VCaP (cell line): ENCODE measurements at regions not wholly inside any gene's neighbourhood (a gene's known extent, or its start where the extent isn't known, plus 50 kb on each side); places are given as distances from the start of the nearest gene placed in this dataset.
"Not testable (repeated sequence)": the region's sequence is repeated elsewhere in the genome, so short reads cannot be mapped to it uniquely, and the experiment has no call there.

Source experiments
- H3K27ac ChIP-seq: fragments of 450-650 bp; 2 replicates; pipeline ENCODE4 v1.5.1; 2017
- TF ChIP-seq, protein P1 (sequence below): fragments of 450-650 bp; conservative IDR thresholded peaks from 2 replicates; pipeline ENCODE4 v1.5.1; 2017; ENCODE audit warnings: mild to moderate bottlenecking, moderate library complexity

- no peak overlapping the region for H3K27ac ChIP-seq
- TF ChIP-seq, protein P1, sequence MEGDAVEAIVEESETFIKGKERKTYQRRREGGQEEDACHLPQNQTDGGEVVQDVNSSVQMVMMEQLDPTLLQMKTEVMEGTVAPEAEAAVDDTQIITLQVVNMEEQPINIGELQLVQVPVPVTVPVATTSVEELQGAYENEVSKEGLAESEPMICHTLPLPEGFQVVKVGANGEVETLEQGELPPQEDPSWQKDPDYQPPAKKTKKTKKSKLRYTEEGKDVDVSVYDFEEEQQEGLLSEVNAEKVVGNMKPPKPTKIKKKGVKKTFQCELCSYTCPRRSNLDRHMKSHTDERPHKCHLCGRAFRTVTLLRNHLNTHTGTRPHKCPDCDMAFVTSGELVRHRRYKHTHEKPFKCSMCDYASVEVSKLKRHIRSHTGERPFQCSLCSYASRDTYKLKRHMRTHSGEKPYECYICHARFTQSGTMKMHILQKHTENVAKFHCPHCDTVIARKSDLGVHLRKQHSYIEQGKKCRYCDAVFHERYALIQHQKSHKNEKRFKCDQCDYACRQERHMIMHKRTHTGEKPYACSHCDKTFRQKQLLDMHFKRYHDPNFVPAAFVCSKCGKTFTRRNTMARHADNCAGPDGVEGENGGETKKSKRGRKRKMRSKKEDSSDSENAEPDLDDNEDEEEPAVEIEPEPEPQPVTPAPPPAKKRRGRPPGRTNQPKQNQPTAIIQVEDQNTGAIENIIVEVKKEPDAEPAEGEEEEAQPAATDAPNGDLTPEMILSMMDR: no peak
Observed at GRCh38 chr11:39651857-39652461, 1807.5 kb downstream of the LRRC4C start.

DNA sequence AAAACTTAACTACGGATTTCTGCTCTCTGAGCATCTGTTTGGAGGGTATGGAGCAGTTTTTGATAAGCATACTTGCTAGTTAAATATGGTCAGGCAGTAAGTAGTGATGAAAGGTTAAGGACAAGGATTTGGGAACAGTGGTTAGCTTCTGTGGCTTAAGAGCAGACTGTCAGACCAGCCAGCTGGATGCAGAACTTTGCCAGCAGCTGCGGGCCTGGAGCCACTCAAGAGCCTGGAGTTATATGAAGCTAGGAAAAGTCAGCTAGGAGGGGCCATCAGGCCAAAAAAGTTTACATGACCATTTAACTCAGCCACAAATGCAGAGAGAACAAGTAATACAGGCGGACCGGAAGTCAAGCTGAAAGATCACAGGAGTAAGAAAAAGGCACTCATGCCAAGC, 1817.7 kb downstream of the LRRC4C start:
- H3K27ac ChIP-seq: no peak overlapping the region
- TF ChIP-seq, protein P1: no peak

DNA sequence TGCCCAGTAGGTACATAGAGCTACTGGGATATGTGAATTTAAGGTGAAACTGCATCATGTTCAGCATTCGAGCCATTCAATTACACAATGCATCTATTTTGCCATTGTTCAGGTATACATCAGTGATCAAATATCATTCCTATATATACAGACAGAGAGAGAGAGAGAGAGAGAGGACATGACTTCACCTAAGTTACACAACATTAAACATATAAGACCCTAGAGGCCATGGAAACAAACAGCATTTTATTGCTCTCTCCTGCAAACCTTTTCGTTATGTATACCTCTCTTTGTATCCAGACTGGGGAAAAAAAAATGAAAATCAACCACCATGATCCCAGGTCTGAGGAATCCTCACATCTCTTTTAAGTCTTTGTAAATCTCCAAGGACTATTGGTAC, 1829.1 kb downstream of the LRRC4C start:
- no peak overlapping the region for H3K27ac ChIP-seq
- TF ChIP-seq, protein P1: no peak

DNA sequence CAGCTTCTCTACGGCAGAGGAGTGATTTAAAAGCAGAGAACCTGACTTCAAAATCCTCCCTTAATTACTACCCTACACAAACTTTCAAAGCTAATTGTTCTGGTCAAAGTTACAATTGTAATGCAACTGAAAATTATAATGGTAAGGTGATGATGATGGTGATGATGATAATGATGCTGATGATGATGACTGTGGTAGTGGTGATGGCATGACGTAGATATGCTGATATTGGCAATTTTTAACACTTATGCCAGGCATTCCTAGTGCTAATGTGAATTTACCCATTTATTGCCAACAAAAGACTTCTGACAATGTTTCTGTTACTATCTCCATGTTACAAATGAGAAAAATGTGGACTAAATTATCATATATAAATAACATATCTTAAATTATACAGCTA, 1831.1 kb downstream of the LRRC4C start:
- TF ChIP-seq, protein P1: no peak

GRCh38 chr11:39620309-39620708, 1839.1 kb downstream of the LRRC4C start:
- H3K27ac ChIP-seq: not testable (repeated sequence)

More for the DNA sequence above, 1831.1 kb downstream of the LRRC4C start:
- no peak overlapping the region for H3K27ac ChIP-seq

GRCh38 chr11:39617971-39618370, 1841.5 kb downstream of the LRRC4C start:
- TF ChIP-seq, protein P1: no peak

DNA sequence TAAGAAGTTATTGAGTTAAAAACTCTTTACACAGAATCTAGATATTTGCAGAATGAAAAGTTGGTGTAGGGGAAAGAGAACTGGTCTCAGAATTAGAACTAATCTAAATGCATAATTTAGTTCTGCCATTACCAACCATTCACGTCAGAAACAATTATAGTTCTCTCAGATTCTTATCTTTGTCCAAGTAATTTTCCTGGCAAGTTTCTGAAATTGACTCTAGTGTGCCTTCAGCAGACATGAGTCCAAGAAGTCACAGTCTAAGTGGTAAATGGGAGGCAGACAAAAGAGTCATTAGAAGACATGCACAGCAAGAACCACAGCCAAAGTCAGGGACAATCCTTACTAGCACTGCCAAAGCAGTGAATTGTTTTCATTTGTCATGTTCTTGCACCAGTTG, 1870.1 kb downstream of the LRRC4C start:
- TF ChIP-seq, protein P1: no peak
- no peak overlapping the region for H3K27ac ChIP-seq

More at GRCh38 chr11:39617971-39618370, 1841.5 kb downstream of the LRRC4C start:
- H3K27ac ChIP-seq: no peak overlapping the region

DNA sequence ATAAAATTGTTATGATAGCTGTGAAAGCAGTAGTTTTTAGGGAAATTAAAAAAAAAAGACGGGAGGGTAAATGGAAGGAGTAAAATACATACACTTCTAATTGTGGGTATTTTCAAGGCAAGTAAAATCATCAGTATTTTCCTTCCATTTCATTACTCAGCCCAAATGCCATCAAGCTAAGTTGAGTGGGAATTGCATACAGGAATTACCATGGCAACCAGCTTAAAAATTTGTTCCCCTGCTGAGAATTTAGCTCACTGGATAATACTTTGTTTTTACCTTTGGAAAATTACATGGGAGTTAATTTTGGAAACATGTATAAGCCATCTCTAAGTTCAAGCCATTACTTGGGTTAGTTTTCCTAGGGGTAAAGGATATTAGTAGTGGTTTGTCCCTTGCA, 1873.4 kb downstream of the LRRC4C start:
- TF ChIP-seq, protein P1: no peak

More for the DNA sequence above, 1873.4 kb downstream of the LRRC4C start:
- H3K27ac ChIP-seq: no peak overlapping the region
